Parathyroid adenoma (tissue), 2 donors: ENCODE measurements at regions not wholly inside any gene's neighbourhood (a gene's known extent, or its start where the extent isn't known, plus 50 kb on each side); places are given as distances from the start of the nearest gene placed in this dataset.
"Not testable (repeated sequence)": the region's sequence is repeated elsewhere in the genome, so short reads cannot be mapped to it uniquely, and the experiment has no call there.

Experiments
- H2AFZ ChIP-seq: fragments of 300-600 bp; sonication (generic); one replicate; pipeline ENCODE4 v1.7.0; 2017; ENCODE audit warnings: antibody characterized with exemption, mild to moderate bottlenecking
- H3K27ac ChIP-seq: fragments of 300-600 bp; sonication (generic); one replicate; pipeline ENCODE4 v1.7.0; 2017
- H3K27me3 ChIP-seq: fragments of 300-600 bp; sonication (generic); one replicate; pipeline ENCODE4 v1.7.0; 2017; ENCODE audit warnings: low read length; ENCODE audit not compliant: control insufficient read depth, insufficient read depth
- H3K36me3 ChIP-seq: fragments of 300-600 bp; sonication (generic); one replicate; pipeline ENCODE4 v1.7.0; 2017; ENCODE audit warnings: low read length; ENCODE audit not compliant: control insufficient read depth, insufficient read depth
- H3K4me1 ChIP-seq: fragments of 300-600 bp; sonication (generic); one replicate; pipeline ENCODE4 v1.7.0; 2017; ENCODE audit warnings: control low read depth
- H3K4me2 ChIP-seq: fragments of 300-600 bp; sonication (generic); one replicate; pipeline ENCODE4 v1.7.0; 2017; ENCODE audit warnings: low read length
- H3K4me3 ChIP-seq: fragments of 300-600 bp; sonication (generic); one replicate; pipeline ENCODE4 v1.7.0; 2017; ENCODE audit warnings: low read depth, low read length
- H3K79me2 ChIP-seq: fragments of 300-600 bp; sonication (generic); one replicate; pipeline ENCODE4 v1.7.0; 2017; ENCODE audit warnings: control low read depth
- H3K9ac ChIP-seq: fragments of 300-600 bp; sonication (generic); one replicate; pipeline ENCODE4 v1.7.0; 2017; ENCODE audit warnings: mild to moderate bottlenecking
- H3K9me3 ChIP-seq: fragments of 300-600 bp; sonication (generic); one replicate; pipeline ENCODE4 v1.7.0; 2017; ENCODE audit warnings: low read length; ENCODE audit not compliant: control insufficient read depth
- CTCF ChIP-seq: fragments of 300-600 bp; sonication (generic); IDR thresholded peaks from one replicate; pipeline ENCODE4 v1.7.0; 2017; ENCODE audit warnings: antibody characterized with exemption, mild to moderate bottlenecking
- donor health status: primary hyperparathyroidism.

GRCh38 chr5:143921525-143922311 lies 109.8 kb downstream of the HMHB1 start:
- no peaks in the 10 kb centered on the region for H3K27me3 ChIP-seq
- no peaks in the 10 kb centered on the region for H3K9me3 ChIP-seq
- H3K4me3 ChIP-seq = no peak overlapping the region
- H3K4me2 ChIP-seq = no peak overlapping the region
- H3K27ac ChIP-seq = no peak overlapping the region
- H3K79me2 ChIP-seq = no peaks in the 10 kb centered on the region
- H3K9ac ChIP-seq = no peak overlapping the region
- no peaks in the 10 kb centered on the region for H3K36me3 ChIP-seq
- no peaks in the 10 kb centered on the region for H3K4me1 ChIP-seq
- no peak overlapping the region for H2AFZ ChIP-seq
- no peak for TF ChIP-seq CTCF

- no peak overlapping the region for H3K4me3 ChIP-seq
- no peak overlapping the region for H3K27ac ChIP-seq
- no peaks in the 10 kb centered on the region for H3K27me3 ChIP-seq
- H3K79me2 ChIP-seq = no peaks in the 10 kb centered on the region
- H3K36me3 ChIP-seq = no peaks in the 10 kb centered on the region
- no peak overlapping the region for H3K9ac ChIP-seq
- no peaks in the 10 kb centered on the region for H3K9me3 ChIP-seq
- H3K4me2 ChIP-seq = no peak overlapping the region
- H3K4me1 ChIP-seq = no peaks in the 10 kb centered on the region
- H2AFZ ChIP-seq = no peak overlapping the region
- TF ChIP-seq CTCF = no peak
Observed at GRCh38 chr5:143922718-143923117, 110.8 kb downstream of the HMHB1 start.

- H3K36me3 ChIP-seq = no peaks in the 10 kb centered on the region
- H3K4me2 ChIP-seq = no peak overlapping the region
- no peaks in the 10 kb centered on the region for H3K79me2 ChIP-seq
- H3K9me3 ChIP-seq = no peaks in the 10 kb centered on the region
- no peak overlapping the region for H2AFZ ChIP-seq
- no peaks in the 10 kb centered on the region for H3K27me3 ChIP-seq
- H3K27ac ChIP-seq = no peak overlapping the region
- no peak overlapping the region for H3K9ac ChIP-seq
- no peak for TF ChIP-seq CTCF
- H3K4me3 ChIP-seq = no peak overlapping the region
- no peaks in the 10 kb centered on the region for H3K4me1 ChIP-seq
Observed at GRCh38 chr5:143923634-143924266, 111.8 kb downstream of the HMHB1 start.

GRCh38 chr5:143924311-143924978 lies 112.5 kb downstream of the HMHB1 start:
- TF ChIP-seq CTCF = no peak
- no peaks in the 10 kb centered on the region for H3K79me2 ChIP-seq
- H3K9me3 ChIP-seq = no peaks in the 10 kb centered on the region
- H3K27ac ChIP-seq = no peak overlapping the region
- no peaks in the 10 kb centered on the region for H3K36me3 ChIP-seq
- H2AFZ ChIP-seq = no peak overlapping the region
- no peak overlapping the region for H3K4me3 ChIP-seq
- no peaks in the 10 kb centered on the region for H3K4me1 ChIP-seq
- no peak overlapping the region for H3K4me2 ChIP-seq
- H3K9ac ChIP-seq = no peak overlapping the region
- no peaks in the 10 kb centered on the region for H3K27me3 ChIP-seq

- H3K9me3 ChIP-seq, H3K79me2 ChIP-seq, H3K27me3 ChIP-seq, H2AFZ ChIP-seq, H3K4me2 ChIP-seq, H3K27ac ChIP-seq, H3K4me3 ChIP-seq, H3K36me3 ChIP-seq, H3K4me1 ChIP-seq, H3K9ac ChIP-seq: not testable (repeated sequence)
Observed at GRCh38 chr5:143924979-143925325, 113.0 kb downstream of the HMHB1 start.
